NT2/D1 (cell line): ENCODE measurements at regions not wholly inside any gene's neighbourhood (a gene's known extent, or its start where the extent isn't known, plus 50 kb on each side); places are given as distances from the start of the nearest gene placed in this dataset.

Experiments used
- SUZ12 ChIP-seq: IDR thresholded peaks from 2 replicates; pipeline ENCODE4 v1.6.1; 2011; ENCODE audit not compliant: insufficient read length, insufficient read depth; ENCODE audit errors: extremely low read depth
- YY1 ChIP-seq: IDR thresholded peaks from 2 replicates; pipeline ENCODE4 v1.6.1; 2011; ENCODE audit not compliant: insufficient read length, insufficient read depth

- no peak for TF ChIP-seq SUZ12
- no peak for TF ChIP-seq YY1
These were observed 228.6 kb upstream of the SDK2 start for GRCh38 chr17:73872816-73873215.
